WTC11 (cell line): ENCODE measurements at regions not wholly inside any gene's neighbourhood (a gene's known extent, or its start where the extent isn't known, plus 50 kb on each side); places are given as distances from the start of the nearest gene placed in this dataset.

Experiments used
- ATAC-seq: fragments of 200-7000 bp; cut with Tn5 transposase; 2 replicates; pipeline ENCODE4 v1.10.0; 2021; ENCODE audit warnings: mild to moderate bottlenecking, moderate library complexity
- CTCF ChIA-PET: fragments of 300-600 bp; sonication (Branson Sonifier 250); formaldehyde crosslinking; loops from one replicate; lab custom pipeline; 2021; ENCODE audit warnings: antibody characterized with exemption; lab: Charles Lee
- POLR2A ChIA-PET: fragments of 350-600 bp; sonication (Branson Sonifier 250); formaldehyde crosslinking; loops from one replicate; lab custom pipeline; 2021; ENCODE audit warnings: antibody characterized with exemption; lab: Charles Lee
- DNase-seq: peaks from one replicate; pipeline ENCODE4 v3.0.0; 2021; ENCODE audit warnings: low spot score
- H3K27ac Mint-ChIP-seq: 2 replicates; pipeline ENCODE4 v1.8.0; 2021; ENCODE audit warnings: mixed read lengths
- H3K27me3 Mint-ChIP-seq: 2 replicates; pipeline ENCODE4 v1.8.0; 2021; ENCODE audit warnings: low read depth, mild to moderate bottlenecking, moderate library complexity, mixed read lengths
- H3K36me3 Mint-ChIP-seq: 2 replicates; pipeline ENCODE4 v1.8.0; 2021; ENCODE audit warnings: mixed read lengths
- H3K4me1 Mint-ChIP-seq: 2 replicates; pipeline ENCODE4 v1.8.0; 2022; ENCODE audit warnings: mixed read lengths
- H3K4me3 Mint-ChIP-seq: 2 replicates; pipeline ENCODE4 v1.8.0; 2021; ENCODE audit warnings: mild to moderate bottlenecking, moderate library complexity, mixed read lengths
- H3K9me3 Mint-ChIP-seq: 2 replicates; pipeline ENCODE4 v1.8.0; 2021; ENCODE audit warnings: mixed read lengths
- AFF4 ChIP-seq: sonication (generic); formaldehyde crosslinking; IDR thresholded peaks from 2 replicates; pipeline ENCODE4 v1.8.1; 2023; ENCODE audit warnings: mild to moderate bottlenecking, missing genetic modification reagents, borderline replicate concordance
- CDX4 ChIP-seq: fragments of 250-450 bp; sonication (Bioruptor Pico); IDR thresholded peaks from 2 replicates; pipeline ENCODE4 v1.9.0; 2021; ENCODE audit warnings: moderate library complexity, mild to moderate bottlenecking, inconsistent platforms, borderline replicate concordance
- E2F1 ChIP-seq: sonication (generic); formaldehyde crosslinking; IDR thresholded peaks from 2 replicates; pipeline ENCODE4 v1.8.0; 2022; ENCODE audit warnings: mild to moderate bottlenecking, missing genetic modification reagents
- ERG ChIP-seq: fragments of 250-450 bp; sonication (Bioruptor Pico); IDR thresholded peaks from 2 replicates; pipeline ENCODE4 v1.8.0; 2021; ENCODE audit warnings: mild to moderate bottlenecking
- GRHL2 ChIP-seq: fragments of 250-450 bp; sonication (Bioruptor Pico); IDR thresholded peaks from 2 replicates; pipeline ENCODE4 v1.8.0; 2022; ENCODE audit warnings: mild to moderate bottlenecking, moderate library complexity; ENCODE audit not compliant: insufficient replicate concordance, severe bottlenecking
- HMGA2 ChIP-seq: fragments of 250-450 bp; sonication (Bioruptor Pico); IDR thresholded peaks from 2 replicates; pipeline ENCODE4 v1.4.0; 2021; ENCODE audit warnings: mild to moderate bottlenecking, moderate library complexity
- IRF1 ChIP-seq: sonication (generic); formaldehyde crosslinking; IDR thresholded peaks from 2 replicates; pipeline ENCODE4 v1.8.0; 2023; ENCODE audit warnings: missing genetic modification reagents
- JUN ChIP-seq: sonication (generic); formaldehyde crosslinking; IDR thresholded peaks from 2 replicates; pipeline ENCODE4 v1.8.0; 2023; ENCODE audit warnings: mild to moderate bottlenecking, missing genetic modification reagents
- NR3C1 ChIP-seq: sonication (generic); formaldehyde crosslinking; conservative IDR thresholded peaks from 2 replicates; pipeline ENCODE4 v1.8.1; 2023; ENCODE audit warnings: low read depth, mild to moderate bottlenecking, missing genetic modification reagents
- OVOL2 ChIP-seq: fragments of 250-450 bp; sonication (Bioruptor Pico); IDR thresholded peaks from 2 replicates; pipeline ENCODE4 v1.9.0; 2021; ENCODE audit warnings: mild to moderate bottlenecking, borderline replicate concordance
- SMAD4 ChIP-seq: sonication (generic); formaldehyde crosslinking; IDR thresholded peaks from 2 replicates; pipeline ENCODE4 v1.8.0; 2022; ENCODE audit warnings: mild to moderate bottlenecking, missing genetic modification reagents
- SOX15 ChIP-seq: fragments of 250-450 bp; sonication (Bioruptor Pico); IDR thresholded peaks from 2 replicates; pipeline ENCODE4 v1.9.0; 2021; ENCODE audit warnings: mild to moderate bottlenecking
- STAT6 ChIP-seq: sonication (generic); formaldehyde crosslinking; conservative IDR thresholded peaks from 2 replicates; pipeline ENCODE4 v1.8.1; 2023; ENCODE audit warnings: mild to moderate bottlenecking, low read depth, missing genetic modification reagents, moderate library complexity
- TCF7 ChIP-seq: sonication (generic); formaldehyde crosslinking; IDR thresholded peaks from 2 replicates; pipeline ENCODE4 v1.8.0; 2022; ENCODE audit warnings: mild to moderate bottlenecking, low read depth, missing genetic modification reagents, moderate library complexity
- TEAD1 ChIP-seq: sonication (generic); formaldehyde crosslinking; IDR thresholded peaks from 2 replicates; pipeline ENCODE4 v1.8.0; 2022; ENCODE audit warnings: mild to moderate bottlenecking, missing genetic modification reagents
- USF2 ChIP-seq: sonication (generic); formaldehyde crosslinking; IDR thresholded peaks from 2 replicates; pipeline ENCODE4 v1.8.1; 2023; ENCODE audit warnings: mild to moderate bottlenecking, missing genetic modification reagents, moderate library complexity
- ZNF317 ChIP-seq: sonication (generic); formaldehyde crosslinking; IDR thresholded peaks from 2 replicates; pipeline ENCODE4 v1.8.1; 2023; ENCODE audit warnings: low read depth, mild to moderate bottlenecking, moderate library complexity, missing genetic modification reagents, borderline replicate concordance

- H3K36me3 Mint-ChIP-seq = no peaks in the 10 kb centered on the region
- peaks cover 4% of the 10 kb centered on the region for H3K4me1 Mint-ChIP-seq
- H3K9me3 Mint-ChIP-seq = 0 out of 2 replicates have a peak, but pooled peaks cover 7% of the 10 kb centered on the region
- ChIA-PET CTCF (no interaction called here), POLR2A (no interaction called here)
- H3K4me3 Mint-ChIP-seq = no peak overlapping the region
- ATAC-seq (no peak), DNase-seq (no peak)
- H3K27ac Mint-ChIP-seq = no peak overlapping the region
- TF ChIP-seq E2F1 (CRISPR knock-in tag) = no peak
- peaks cover 10% of the 10 kb centered on the region for H3K27me3 Mint-ChIP-seq
These were observed 53.9 kb upstream of the MCUR1 start for GRCh38 chr6:13868236-13868635.

- H3K4me1 Mint-ChIP-seq = no peaks in the 10 kb centered on the region
- CTCF ChIA-PET = no interaction called here
- TF ChIP-seq CDX4 (CRISPR knock-in tag) = no peak
- TF ChIP-seq HMGA2 = no peak
- no peak for TF ChIP-seq STAT6 (CRISPR knock-in tag)
- no peak for TF ChIP-seq TCF7 (CRISPR knock-in tag)
- TF ChIP-seq JUN = no peak
- no peak for TF ChIP-seq SOX15
- no peak for TF ChIP-seq IRF1 (CRISPR knock-in tag)
- no peak for TF ChIP-seq AFF4 (CRISPR knock-in tag)
- no peak for TF ChIP-seq ERG (CRISPR knock-in tag)
- no peak for TF ChIP-seq GRHL2 (CRISPR knock-in tag)
- TF ChIP-seq TEAD1 (CRISPR knock-in tag) = no peak
- no peak for TF ChIP-seq USF2 (CRISPR knock-in tag)
- no peak for TF ChIP-seq ZNF317 (CRISPR knock-in tag)
- no peak for TF ChIP-seq NR3C1 (CRISPR knock-in tag)
- no peak for TF ChIP-seq OVOL2 (CRISPR knock-in tag)
- no peak for TF ChIP-seq SMAD4 (CRISPR knock-in tag)
- TF ChIP-seq, all 79 proteins: peak for 0
- ATAC-seq (no peak), DNase-seq (no peak)
- Mint-ChIP-seq H3K36me3 (peaks cover 3% of the 10 kb centered on the region; the same call in 1 of the 2 replicates), H3K27ac (no peak overlapping the region), H3K27me3 (peaks cover 4% of the 10 kb centered on the region), H3K4me3 (no peak overlapping the region), H3K9me3 (peaks cover 15% of the 10 kb centered on the region)
- POLR2A ChIA-PET = no interaction called here
These were observed 51.9 kb upstream of the MCUR1 start for GRCh38 chr6:13866301-13866700.
